ENCODE measurements at regions not wholly inside any gene's neighbourhood (a gene's known extent, or its start where the extent isn't known, plus 50 kb on each side); places are given as distances from the start of the nearest gene placed in this dataset.

DNA sequence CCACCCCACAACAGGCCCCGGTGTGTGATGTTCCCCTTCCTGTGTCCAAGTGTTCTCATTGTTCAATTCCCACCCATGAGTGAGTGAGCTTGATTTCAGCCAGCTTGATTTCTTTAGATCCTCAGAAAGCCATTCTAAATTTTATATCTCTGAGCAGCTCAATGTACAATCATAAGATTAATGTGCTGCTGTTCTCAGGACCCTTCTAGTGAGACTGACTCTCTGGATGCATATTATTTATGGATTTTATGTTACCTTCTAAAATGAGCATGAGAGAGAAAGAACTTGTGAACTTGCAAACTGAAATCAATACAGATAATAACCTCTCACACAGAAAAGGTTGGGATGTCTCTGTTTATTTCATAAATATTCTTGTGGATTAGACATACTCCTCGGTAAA is 1133.5 kb upstream of the TMPRSS15 start:
- TF ChIP-seq, protein P1, sequence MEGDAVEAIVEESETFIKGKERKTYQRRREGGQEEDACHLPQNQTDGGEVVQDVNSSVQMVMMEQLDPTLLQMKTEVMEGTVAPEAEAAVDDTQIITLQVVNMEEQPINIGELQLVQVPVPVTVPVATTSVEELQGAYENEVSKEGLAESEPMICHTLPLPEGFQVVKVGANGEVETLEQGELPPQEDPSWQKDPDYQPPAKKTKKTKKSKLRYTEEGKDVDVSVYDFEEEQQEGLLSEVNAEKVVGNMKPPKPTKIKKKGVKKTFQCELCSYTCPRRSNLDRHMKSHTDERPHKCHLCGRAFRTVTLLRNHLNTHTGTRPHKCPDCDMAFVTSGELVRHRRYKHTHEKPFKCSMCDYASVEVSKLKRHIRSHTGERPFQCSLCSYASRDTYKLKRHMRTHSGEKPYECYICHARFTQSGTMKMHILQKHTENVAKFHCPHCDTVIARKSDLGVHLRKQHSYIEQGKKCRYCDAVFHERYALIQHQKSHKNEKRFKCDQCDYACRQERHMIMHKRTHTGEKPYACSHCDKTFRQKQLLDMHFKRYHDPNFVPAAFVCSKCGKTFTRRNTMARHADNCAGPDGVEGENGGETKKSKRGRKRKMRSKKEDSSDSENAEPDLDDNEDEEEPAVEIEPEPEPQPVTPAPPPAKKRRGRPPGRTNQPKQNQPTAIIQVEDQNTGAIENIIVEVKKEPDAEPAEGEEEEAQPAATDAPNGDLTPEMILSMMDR (IDR thresholded peaks at IDR 0.05): no peak
- TF ChIP-seq POLR2A (IDR thresholded peaks at IDR 0.05): no peak

Data from heart left ventricle (tissue), 13 donors.